HUES64 (cell line): ENCODE measurements at regions not wholly inside any gene's neighbourhood (a gene's known extent, or its start where the extent isn't known, plus 50 kb on each side); places are given as distances from the start of the nearest gene placed in this dataset.
"Not testable (repeated sequence)": the region's sequence is repeated elsewhere in the genome, so short reads cannot be mapped to it uniquely, and the experiment has no call there.

Source experiments
- H3K27ac ChIP-seq: 2 replicates; pipeline ENCODE4 v1.7.0; 2013; ENCODE audit warnings: low read depth, low read length, inconsistent platforms
- H3K27me3 ChIP-seq: 2 replicates; pipeline ENCODE4 v1.6.1; 2013; ENCODE audit warnings: mild to moderate bottlenecking, low read length; ENCODE audit not compliant: insufficient read depth
- H3K36me3 ChIP-seq: 2 replicates; pipeline ENCODE4 v1.6.1; 2013; ENCODE audit warnings: mild to moderate bottlenecking, low read length; ENCODE audit not compliant: insufficient read depth
- H3K4me1 ChIP-seq: 2 replicates; pipeline ENCODE4 v1.6.1; 2013; ENCODE audit warnings: mild to moderate bottlenecking, low read length, moderate library complexity; ENCODE audit not compliant: insufficient read depth
- H3K4me3 ChIP-seq: 2 replicates; pipeline ENCODE4 v1.5.1; 2013; ENCODE audit warnings: mild to moderate bottlenecking, low read length, moderate library complexity
- H3K9ac ChIP-seq: 2 replicates; pipeline ENCODE4 v1.6.1; 2013; ENCODE audit warnings: mild to moderate bottlenecking, low read depth, low read length
- H3K9me3 ChIP-seq: 2 replicates; pipeline ENCODE4 v1.6.1; 2013; ENCODE audit warnings: low read depth, low read length; ENCODE audit not compliant: insufficient read depth
- WGBS: fragments of 150-250, 120-280 bp; methylation state at CpG from one replicate; pipeline ENCODE4 v1.1.7; 2013; ENCODE audit warnings: missing lambda C conversion rate; 5-methylcytosine and 5-hydroxymethylcytosine counted together

DNA sequence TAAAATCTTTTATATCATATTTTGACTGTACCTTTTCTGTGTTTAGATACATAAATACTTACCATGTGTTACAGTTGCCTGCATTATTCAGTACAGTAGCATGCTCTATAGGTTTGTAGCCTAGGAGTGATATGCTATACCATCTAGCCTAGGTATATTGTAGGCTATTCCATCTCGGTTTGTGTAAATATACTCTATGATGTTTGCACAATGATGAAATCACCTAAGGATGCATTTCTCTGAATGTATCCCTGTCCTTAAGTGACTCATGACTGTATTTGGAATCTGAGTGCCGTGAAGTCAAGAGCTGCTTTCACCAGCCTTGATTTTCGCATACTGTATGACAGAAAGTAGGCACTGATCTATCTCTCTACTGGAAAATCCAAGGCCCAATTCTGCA lies 129.9 kb downstream of the UTRN start:
- Histone ChIP-seq H3K4me1 (no peaks in the 10 kb centered on the region), H3K9me3 (no peaks in the 10 kb centered on the region), H3K27me3 (no peaks in the 10 kb centered on the region), H3K27ac (no peak overlapping the region), H3K36me3 (no peaks in the 10 kb centered on the region), H3K9ac (no peak overlapping the region), H3K4me3 (no peak overlapping the region)
- 99% methylated on average over 3 of the region's 3 CpGs for WGBS

DNA sequence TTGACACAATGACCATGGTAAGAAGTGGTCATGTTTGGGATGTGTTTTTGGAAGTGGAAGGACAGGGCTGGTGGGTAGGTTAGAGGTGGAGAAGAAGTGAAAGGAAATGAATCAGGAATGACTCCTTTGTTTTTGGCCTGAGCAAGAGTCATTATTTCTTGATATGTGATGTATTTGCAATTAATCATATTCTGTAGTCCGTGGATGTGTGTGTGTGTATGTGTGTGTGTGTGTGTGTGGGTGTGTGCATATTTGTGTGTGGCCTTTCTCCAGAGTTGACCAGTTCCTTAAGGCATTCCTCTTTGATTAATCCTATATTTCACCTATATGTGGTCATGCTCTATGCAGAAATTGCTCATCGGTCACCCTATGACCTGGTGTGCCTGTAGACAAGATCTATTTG lies 130.7 kb downstream of the UTRN start:
- no peak overlapping the region for H3K4me3 ChIP-seq
- 98% methylated on average over 2 of the region's 2 CpGs for WGBS
- no peaks in the 10 kb centered on the region for H3K36me3 ChIP-seq
- no peaks in the 10 kb centered on the region for H3K9me3 ChIP-seq
- no peak overlapping the region for H3K9ac ChIP-seq
- H3K4me1 ChIP-seq, result no peaks in the 10 kb centered on the region
- H3K27ac ChIP-seq, result no peak overlapping the region
- no peaks in the 10 kb centered on the region for H3K27me3 ChIP-seq

DNA sequence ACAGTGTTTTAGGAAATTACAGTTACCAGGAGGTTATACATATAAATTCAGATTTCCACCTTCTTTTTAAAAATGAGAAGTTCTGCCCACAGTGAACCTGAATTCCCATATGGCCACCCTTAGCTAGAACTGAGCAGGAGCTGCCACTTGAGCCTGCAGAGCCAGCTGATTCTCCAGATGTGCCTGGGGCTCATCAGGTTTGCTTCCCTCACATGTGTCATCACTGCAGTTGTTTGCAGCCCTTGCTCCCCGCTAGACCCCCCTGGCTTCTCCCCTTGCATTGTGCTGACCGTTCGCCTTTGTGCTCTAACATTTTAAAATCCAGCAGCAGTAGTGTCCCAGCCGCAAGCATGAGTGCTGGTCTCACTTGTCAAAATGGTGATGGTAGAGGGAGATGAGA lies 131.1 kb downstream of the UTRN start:
- Histone ChIP-seq H3K36me3 (no peaks in the 10 kb centered on the region), H3K4me1 (no peaks in the 10 kb centered on the region), H3K4me3 (no peak overlapping the region), H3K27me3 (no peaks in the 10 kb centered on the region), H3K9me3 (no peaks in the 10 kb centered on the region), H3K9ac (no peak overlapping the region), H3K27ac (no peak overlapping the region)
- 90% methylated on average over 4 of the region's 4 CpGs for WGBS

DNA sequence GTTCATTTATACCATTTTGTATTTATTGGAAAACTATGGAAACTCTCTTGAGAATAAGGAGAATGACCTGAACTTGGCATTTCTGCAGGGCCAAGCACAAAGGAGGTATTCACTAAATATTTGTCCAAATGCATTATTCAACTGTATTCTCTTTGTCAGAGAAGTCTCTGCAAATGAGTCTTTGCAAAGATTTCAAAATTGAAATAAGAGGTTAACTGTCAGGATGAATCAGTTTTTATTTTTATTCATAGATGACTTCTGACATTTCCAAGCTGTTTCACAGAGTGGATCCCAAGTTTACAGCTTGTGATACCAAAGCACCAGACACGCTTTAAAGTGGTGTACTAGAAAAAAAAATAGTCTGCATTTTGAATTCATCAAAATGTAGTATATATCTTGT lies 131.6 kb downstream of the UTRN start:
- no peak overlapping the region for H3K27ac ChIP-seq
- no peaks in the 10 kb centered on the region for H3K27me3 ChIP-seq
- no peak overlapping the region for H3K9ac ChIP-seq
- no peaks in the 10 kb centered on the region for H3K4me1 ChIP-seq
- H3K36me3 ChIP-seq, result no peaks in the 10 kb centered on the region
- H3K9me3 ChIP-seq, result no peaks in the 10 kb centered on the region
- no CpG with 5 or more reads among the region's 1 CpG for WGBS
- H3K4me3 ChIP-seq, result no peak overlapping the region

DNA sequence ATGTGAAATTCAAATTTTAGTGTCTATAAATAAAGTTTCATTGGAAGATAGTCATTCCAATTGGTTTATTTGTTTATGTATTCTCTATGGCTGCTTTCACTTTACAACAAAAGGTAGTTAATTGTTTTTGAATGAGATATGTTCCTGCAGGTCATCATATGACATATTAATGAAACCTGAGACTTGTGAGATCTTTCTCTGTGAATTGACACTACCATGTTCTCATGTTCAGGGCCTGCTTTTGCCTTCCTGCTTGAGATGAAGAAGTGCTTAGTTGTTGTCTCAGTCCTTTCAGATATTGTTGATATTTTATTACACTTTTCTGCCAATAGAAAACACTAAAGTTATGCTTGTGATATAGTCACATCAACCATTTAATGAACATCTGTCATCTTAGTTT lies 132.5 kb downstream of the UTRN start:
- Histone ChIP-seq H3K4me3 (no peak overlapping the region), H3K36me3 (no peaks in the 10 kb centered on the region), H3K4me1 (peaks cover 1% of the 10 kb centered on the region; the same call in 1 of the 2 replicates), H3K9ac (no peak overlapping the region), H3K27ac (no peak overlapping the region), H3K27me3 (no peaks in the 10 kb centered on the region), H3K9me3 (no peaks in the 10 kb centered on the region)

DNA sequence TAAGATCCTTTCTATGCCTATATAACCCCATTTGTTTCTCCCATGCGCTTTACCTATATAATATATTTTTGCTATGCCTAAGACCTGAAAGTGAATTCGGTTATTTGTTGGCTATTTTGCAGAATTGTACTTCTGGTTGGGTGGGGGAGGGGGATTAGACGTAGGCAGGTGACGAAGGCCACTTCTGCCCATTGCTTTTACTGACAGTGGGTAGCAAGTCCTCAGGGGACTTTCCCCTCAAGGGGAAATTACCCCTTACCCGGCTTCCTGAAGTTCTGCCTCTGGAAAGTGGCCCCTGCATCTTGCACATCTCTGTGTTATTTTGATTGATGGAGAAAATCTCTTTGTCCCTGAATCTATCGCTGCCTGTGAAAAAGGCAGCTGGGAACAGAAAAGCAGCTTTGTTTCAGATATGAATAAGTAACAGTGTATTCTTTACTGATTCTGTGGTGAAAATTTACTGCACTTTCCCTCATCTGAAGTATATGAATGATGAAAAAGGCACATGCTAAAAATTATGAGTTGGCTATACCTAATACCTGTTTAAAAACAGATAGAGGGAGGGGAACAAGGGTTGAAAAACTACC lies 133.9 kb downstream of the UTRN start:
- H3K4me3 ChIP-seq, result no peak overlapping the region
- peaks cover 4% of the 10 kb centered on the region; the same call in 1 of the 2 replicates for H3K36me3 ChIP-seq
- H3K27me3 ChIP-seq, result no peaks in the 10 kb centered on the region
- H3K9me3 ChIP-seq, result no peaks in the 10 kb centered on the region
- no peak overlapping the region for H3K9ac ChIP-seq
- 91% methylated on average over 5 of the region's 6 CpGs for WGBS
- peaks cover 10% of the 10 kb centered on the region for H3K4me1 ChIP-seq
- H3K27ac ChIP-seq, result no peak overlapping the region

DNA sequence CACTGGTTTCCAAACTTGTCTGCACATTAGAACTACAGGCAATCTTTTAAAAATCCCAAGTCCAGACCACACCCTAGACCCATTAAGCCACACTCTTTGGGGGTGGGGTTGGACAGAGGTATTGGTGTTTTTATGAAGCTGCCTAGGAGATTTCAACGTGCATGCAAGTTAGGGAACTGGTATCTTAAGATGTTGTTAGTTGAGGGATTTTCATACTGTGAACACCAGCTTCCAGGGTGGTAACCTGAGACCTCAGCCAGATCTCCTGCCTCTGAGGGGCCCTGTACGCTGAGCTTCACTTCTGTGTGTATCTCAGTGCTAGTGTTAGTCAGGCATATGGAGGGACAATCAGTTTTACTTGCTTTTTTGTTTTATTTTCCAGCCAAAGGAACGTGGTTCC lies 138.0 kb downstream of the UTRN start:
- Histone ChIP-seq H3K27ac (no peak overlapping the region), H3K4me1 (peaks cover 10% of the 10 kb centered on the region), H3K9me3 (no peaks in the 10 kb centered on the region), H3K27me3 (no peaks in the 10 kb centered on the region), H3K9ac (no peak overlapping the region), H3K36me3 (peaks cover 26% of the 10 kb centered on the region), H3K4me3 (no peak overlapping the region)
- 63% methylated on average over 3 of the region's 3 CpGs for WGBS

DNA sequence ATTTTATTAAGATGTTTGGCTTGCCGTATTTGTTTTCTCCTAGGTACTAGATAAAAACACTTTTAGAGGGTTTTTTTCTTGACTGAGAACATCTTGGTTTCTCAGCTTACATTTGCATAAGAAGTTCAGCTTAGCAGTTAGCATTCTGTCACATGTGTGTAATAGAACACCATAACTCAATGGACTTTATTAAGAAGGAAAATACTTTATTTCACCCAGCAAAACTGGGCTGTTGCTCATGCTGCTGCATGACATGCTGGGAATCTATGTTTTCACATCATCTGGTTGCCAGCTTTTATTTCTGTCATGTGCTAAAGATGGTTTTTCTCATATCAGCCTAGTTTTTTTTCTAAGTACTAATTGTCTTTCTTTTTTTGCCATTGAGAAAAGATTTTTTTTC lies 144.6 kb downstream of the UTRN start:
- WGBS, result 100% methylated on average over 1 of the region's 1 CpG
- no peaks in the 10 kb centered on the region for H3K9me3 ChIP-seq
- H3K36me3 ChIP-seq, result peaks cover 64% of the 10 kb centered on the region
- H3K27me3 ChIP-seq, result no peaks in the 10 kb centered on the region
- H3K27ac ChIP-seq, result no peak overlapping the region
- H3K4me3 ChIP-seq, result no peak overlapping the region
- H3K4me1 ChIP-seq, result no peaks in the 10 kb centered on the region
- H3K9ac ChIP-seq, result no peak overlapping the region

DNA sequence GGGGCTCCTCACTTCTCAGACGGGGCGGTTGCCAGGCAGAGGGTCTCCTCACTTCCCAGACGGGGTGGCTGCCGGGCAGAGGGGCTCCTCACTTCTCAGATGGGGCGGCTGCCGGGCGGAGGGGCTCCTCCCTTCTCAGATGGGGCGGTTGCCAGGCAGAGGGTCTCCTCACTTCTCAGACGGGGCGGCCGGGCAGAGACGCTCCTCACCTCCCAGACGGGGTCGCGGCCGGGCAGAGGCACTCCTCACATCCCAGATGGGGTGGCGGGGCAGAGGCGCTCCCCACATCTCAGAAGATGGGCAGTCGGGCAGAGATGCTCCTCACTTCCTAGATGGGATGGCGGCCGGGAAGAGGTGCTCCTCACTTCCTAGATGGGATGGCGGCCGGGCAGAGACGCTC lies 148.3 kb downstream of the UTRN start:
- H3K36me3 ChIP-seq, result peaks cover 70% of the 10 kb centered on the region
- not testable (repeated sequence) for H3K27ac ChIP-seq, H3K9ac ChIP-seq, H3K4me1 ChIP-seq, H3K9me3 ChIP-seq, H3K4me3 ChIP-seq, H3K27me3 ChIP-seq
- WGBS, result 97% methylated on average over 22 of the region's 24 CpGs

DNA sequence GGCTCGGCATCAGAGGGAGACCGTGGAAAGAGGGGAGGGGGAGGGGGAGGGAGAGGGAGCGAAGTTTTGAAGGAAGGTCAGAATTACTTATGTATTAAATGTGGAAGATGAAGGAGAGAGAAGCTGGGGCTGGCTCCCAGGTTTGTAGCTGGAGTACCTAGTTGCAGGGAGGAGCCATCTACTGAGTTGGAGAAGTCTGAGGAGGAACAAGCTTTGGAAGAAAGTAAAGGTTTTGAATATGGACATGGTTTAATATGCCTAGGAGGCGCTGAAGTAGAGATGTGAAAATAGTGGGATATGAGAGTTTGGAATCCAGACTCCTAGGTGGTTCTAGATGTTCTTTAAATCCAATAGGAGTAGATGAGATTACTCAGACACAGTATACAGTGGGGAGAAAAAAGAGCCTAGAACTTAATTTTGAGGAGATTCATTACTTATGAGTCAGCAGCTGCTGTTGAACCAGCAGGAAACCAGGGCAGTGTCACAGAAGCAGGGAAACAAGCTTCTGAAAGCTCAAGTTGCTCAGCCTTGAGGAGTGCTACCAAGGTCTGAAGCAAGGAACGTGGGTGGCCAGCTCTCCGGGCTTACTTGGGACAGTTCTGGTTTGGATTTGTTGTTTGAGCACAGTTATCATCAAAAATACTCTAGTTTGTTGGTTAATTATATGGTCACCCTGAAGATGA lies 149.3 kb downstream of the UTRN start:
- no peak overlapping the region for H3K4me3 ChIP-seq
- no peak overlapping the region for H3K27ac ChIP-seq

DNA sequence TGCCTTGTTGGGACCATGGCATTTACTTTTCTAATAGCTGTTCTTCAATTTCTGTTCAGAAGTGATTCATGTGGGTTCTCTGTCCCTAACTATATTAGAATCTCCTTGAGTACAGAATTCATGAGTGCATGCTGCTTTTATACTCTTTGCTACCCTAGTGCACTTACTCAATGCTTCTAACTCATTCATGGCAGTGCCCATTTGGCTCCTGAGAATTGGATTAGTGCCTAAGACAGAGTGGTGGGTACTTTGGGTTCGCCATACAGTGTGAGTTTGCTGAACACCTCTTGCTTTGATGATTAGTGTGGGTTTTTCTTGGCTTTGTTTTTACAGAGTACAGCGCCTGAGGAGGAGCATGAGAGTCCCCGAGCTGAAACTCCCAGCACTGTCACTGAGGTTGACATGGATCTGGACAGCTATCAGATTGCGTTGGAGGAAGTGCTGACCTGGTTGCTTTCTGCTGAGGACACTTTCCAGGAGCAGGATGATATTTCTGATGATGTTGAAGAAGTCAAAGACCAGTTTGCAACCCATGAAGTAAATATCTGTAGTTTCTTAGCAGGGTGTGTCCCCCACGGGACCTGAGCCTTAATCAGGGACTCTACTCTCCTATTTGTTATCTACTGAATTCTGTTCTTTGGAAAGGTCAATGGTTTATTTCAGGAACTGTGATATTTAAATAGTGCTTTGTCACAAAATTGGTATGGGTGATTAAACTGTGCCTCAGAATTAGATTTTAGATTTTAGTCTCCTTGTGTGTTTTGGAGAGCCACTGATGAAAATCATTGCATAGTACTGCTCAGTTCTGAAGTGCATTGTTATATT lies 150.7 kb downstream of the UTRN start:
- Histone ChIP-seq H3K27ac (no peak overlapping the region), H3K9me3 (peaks cover 16% of the 10 kb centered on the region), H3K9ac (no peak overlapping the region), H3K4me1 (no peaks in the 10 kb centered on the region), H3K27me3 (no peaks in the 10 kb centered on the region), H3K36me3 (peaks cover 70% of the 10 kb centered on the region), H3K4me3 (no peak overlapping the region)
- 94% methylated on average over 5 of the region's 5 CpGs for WGBS

More for the DNA sequence above, 149.3 kb downstream of the UTRN start:
- Histone ChIP-seq H3K9ac (no peak overlapping the region), H3K9me3 (peaks cover 3% of the 10 kb centered on the region; the same call in 1 of the 2 replicates), H3K27me3 (no peaks in the 10 kb centered on the region), H3K36me3 (peaks cover 70% of the 10 kb centered on the region), H3K4me1 (no peaks in the 10 kb centered on the region)
- WGBS, result 88% methylated on average over 6 of the region's 6 CpGs
